HEK293 (cell line): ENCODE measurements at regions not wholly inside any gene's neighbourhood (a gene's known extent, or its start where the extent isn't known, plus 50 kb on each side); places are given as distances from the start of the nearest gene placed in this dataset.

Source experiments
- CTCF ChIP-seq: fragments of 450-650 bp; formaldehyde crosslinking; IDR thresholded peaks from 2 replicates; pipeline ENCODE4 v1.5.1; 2016; ENCODE audit warnings: missing biosample characterization, missing genetic modification characterization
- PRDM10 ChIP-seq: fragments of 450-650 bp; formaldehyde crosslinking; IDR thresholded peaks from 2 replicates; pipeline ENCODE4 v1.5.1; 2016; ENCODE audit warnings: missing biosample characterization, missing genetic modification characterization
- ZBTB49 ChIP-seq: fragments of 450-650 bp; formaldehyde crosslinking; IDR thresholded peaks from 2 replicates; pipeline ENCODE4 v1.5.1; 2016; ENCODE audit warnings: missing biosample characterization, missing genetic modification characterization, low read depth
- ZBTB7A ChIP-seq: fragments of 450-650 bp; formaldehyde crosslinking; IDR thresholded peaks from 2 replicates; pipeline ENCODE4 v1.5.1; 2016; ENCODE audit warnings: low read depth, missing biosample characterization, missing genetic modification characterization
- ZNF324 ChIP-seq: fragments of 450-650 bp; formaldehyde crosslinking; IDR thresholded peaks from 2 replicates; pipeline ENCODE4 v1.5.1; 2016; ENCODE audit warnings: missing biosample characterization, missing genetic modification characterization
- ZNF639 ChIP-seq: fragments of 450-650 bp; formaldehyde crosslinking; IDR thresholded peaks from 2 replicates; pipeline ENCODE4 v1.5.1; 2016; ENCODE audit warnings: missing biosample characterization, missing genetic modification characterization

DNA sequence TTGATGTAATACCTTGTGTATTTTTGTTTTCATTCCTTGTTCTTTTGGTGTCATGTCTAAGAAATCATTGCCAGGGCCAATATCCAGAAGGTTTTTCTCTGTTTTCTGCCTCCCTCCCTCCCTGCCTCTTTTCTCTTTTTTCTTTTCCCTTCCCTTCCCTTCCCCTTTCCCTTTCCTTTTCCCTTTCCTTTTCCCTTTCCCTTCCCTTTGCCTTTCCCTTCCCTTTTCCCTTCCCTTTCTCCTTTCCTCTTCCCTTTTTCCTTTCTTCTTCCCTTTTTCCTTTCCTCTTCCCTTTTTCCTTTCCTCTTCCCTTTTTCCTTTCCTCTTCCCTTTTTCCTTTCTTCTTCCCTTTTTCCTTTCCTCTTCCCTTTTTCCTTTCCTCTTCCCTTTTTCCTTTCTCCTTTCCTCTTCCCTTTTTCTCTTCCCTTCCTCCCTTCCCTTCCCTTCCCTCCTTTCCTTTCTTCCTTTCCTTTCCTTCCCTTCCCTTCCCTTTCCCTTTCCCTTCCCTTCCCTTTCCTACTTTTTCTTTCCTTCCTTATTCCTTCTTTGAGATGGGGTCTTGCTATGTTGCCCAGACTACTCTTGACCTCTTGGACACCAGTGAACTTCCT, 646.1 kb downstream of the RAPGEF2 start:
- no peak for TF ChIP-seq ZBTB7A (tag by site-specific recombination)
- TF ChIP-seq ZNF639, result no peak
- no peak for TF ChIP-seq CTCF (tag by site-specific recombination)
- no peak for TF ChIP-seq ZBTB49 (tag by site-specific recombination)
- TF ChIP-seq PRDM10 (tag by site-specific recombination), result no peak
- no peak for TF ChIP-seq ZNF324
